ENCODE measurements at regions not wholly inside any gene's neighbourhood (a gene's known extent, or its start where the extent isn't known, plus 50 kb on each side); places are given as distances from the start of the nearest gene placed in this dataset.

DNA sequence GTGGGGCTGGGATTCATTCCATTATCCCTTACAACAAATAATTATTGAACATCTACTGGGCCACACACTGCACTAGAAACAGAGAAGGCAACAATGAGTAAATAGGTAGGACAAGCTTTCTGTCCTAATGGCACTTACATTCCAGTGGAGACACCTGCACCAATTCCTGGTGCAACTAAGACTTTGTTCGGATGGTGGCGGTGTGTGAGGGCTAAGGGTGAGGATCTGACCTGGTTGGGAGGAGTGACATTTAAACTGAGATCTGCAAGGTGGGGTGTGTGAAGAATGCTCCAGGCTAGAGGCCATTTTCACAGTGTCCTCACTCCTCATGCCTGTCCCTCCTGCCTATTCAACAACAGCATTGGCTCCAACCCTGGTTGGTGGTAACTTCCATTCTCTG lies 510.0 kb downstream of the XYLT1 start:
- no peak overlapping the region for H3K4me3 ChIP-seq
- no peak overlapping the region for H3K27ac ChIP-seq
- H3K4me1 ChIP-seq: no peaks in the 10 kb centered on the region
- no peaks in the 10 kb centered on the region for H3K27me3 ChIP-seq
- ATAC-seq (no peak), DNase-seq (no peak)
- no peaks in the 10 kb centered on the region for H3K36me3 ChIP-seq
- in situ Hi-C loops (cut with MboI; ENCODE audit: low sequenced_read_pairs in 4 of 4) (no loop called here), intact Hi-C loops (cut with DNase I; ENCODE audit: low total_unique reads) (no loop called here)
- no peaks in the 10 kb centered on the region for H3K9me3 ChIP-seq
- no peak for TF ChIP-seq POLR2A (IDR thresholded peaks at IDR 0.05)
- TF ChIP-seq, protein P1, sequence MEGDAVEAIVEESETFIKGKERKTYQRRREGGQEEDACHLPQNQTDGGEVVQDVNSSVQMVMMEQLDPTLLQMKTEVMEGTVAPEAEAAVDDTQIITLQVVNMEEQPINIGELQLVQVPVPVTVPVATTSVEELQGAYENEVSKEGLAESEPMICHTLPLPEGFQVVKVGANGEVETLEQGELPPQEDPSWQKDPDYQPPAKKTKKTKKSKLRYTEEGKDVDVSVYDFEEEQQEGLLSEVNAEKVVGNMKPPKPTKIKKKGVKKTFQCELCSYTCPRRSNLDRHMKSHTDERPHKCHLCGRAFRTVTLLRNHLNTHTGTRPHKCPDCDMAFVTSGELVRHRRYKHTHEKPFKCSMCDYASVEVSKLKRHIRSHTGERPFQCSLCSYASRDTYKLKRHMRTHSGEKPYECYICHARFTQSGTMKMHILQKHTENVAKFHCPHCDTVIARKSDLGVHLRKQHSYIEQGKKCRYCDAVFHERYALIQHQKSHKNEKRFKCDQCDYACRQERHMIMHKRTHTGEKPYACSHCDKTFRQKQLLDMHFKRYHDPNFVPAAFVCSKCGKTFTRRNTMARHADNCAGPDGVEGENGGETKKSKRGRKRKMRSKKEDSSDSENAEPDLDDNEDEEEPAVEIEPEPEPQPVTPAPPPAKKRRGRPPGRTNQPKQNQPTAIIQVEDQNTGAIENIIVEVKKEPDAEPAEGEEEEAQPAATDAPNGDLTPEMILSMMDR (IDR thresholded peaks at IDR 0.05 in 4 of 5, conservative IDR thresholded peaks at IDR 0.05 in 1 of 5): no peak

DNA sequence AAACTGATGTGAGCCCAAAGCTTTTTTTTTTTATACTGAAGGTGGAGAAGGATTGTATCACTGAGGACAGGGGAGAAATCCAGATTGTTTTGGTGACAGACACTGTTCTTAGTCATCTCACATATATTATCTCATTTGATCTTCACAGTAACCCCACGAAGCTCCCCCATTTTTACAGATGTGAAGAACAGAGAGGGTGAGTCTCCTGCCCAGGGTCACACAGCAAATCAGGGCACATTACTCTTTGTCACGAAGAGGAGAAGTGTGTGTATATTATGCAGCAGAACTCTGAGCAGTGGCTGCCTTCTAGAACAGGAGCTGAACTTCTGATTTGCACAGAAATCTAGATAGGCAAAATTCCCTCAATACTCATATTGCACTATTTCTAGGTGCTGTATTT lies 504.3 kb downstream of the XYLT1 start:
- no peaks in the 10 kb centered on the region for H3K9me3 ChIP-seq
- DNase-seq: no peak
- intact Hi-C loops (cut with DNase I; ENCODE audit: low total_unique reads) (no loop called here), in situ Hi-C loops (cut with MboI; ENCODE audit: low sequenced_read_pairs in 4 of 4) (no loop called here)
- no peak for ATAC-seq
- H3K4me1 ChIP-seq: no peaks in the 10 kb centered on the region
- H3K36me3 ChIP-seq: no peaks in the 10 kb centered on the region
- no peaks in the 10 kb centered on the region for H3K27me3 ChIP-seq
- no peak for TF ChIP-seq POLR2A (IDR thresholded peaks at IDR 0.05)
- TF ChIP-seq, protein P1 (IDR thresholded peaks at IDR 0.05 in 4 of 5, conservative IDR thresholded peaks at IDR 0.05 in 1 of 5): no peak
- H3K4me3 ChIP-seq: no peak overlapping the region
- H3K27ac ChIP-seq: no peak overlapping the region

- Histone ChIP-seq H3K27me3 (no peaks in the 10 kb centered on the region), H3K4me1 (no peaks in the 10 kb centered on the region), H3K9me3 (no peaks in the 10 kb centered on the region), H3K36me3 (no peaks in the 10 kb centered on the region), H3K4me3 (no peak overlapping the region), H3K27ac (no peak overlapping the region)
- DNase-seq: no peak
- no peak for ATAC-seq
- intact Hi-C loops (cut with DNase I; ENCODE audit: low total_unique reads): no loop called here
- TF ChIP-seq POLR2A (IDR thresholded peaks at IDR 0.05): no peak
- TF ChIP-seq, protein P1 (IDR thresholded peaks at IDR 0.05 in 4 of 5, conservative IDR thresholded peaks at IDR 0.05 in 1 of 5): no peak
- in situ Hi-C loops (cut with MboI; ENCODE audit: low sequenced_read_pairs in 4 of 4): no loop called here
Observed at GRCh38 chr16:16971042-16971441, 499.7 kb downstream of the XYLT1 start.

DNA sequence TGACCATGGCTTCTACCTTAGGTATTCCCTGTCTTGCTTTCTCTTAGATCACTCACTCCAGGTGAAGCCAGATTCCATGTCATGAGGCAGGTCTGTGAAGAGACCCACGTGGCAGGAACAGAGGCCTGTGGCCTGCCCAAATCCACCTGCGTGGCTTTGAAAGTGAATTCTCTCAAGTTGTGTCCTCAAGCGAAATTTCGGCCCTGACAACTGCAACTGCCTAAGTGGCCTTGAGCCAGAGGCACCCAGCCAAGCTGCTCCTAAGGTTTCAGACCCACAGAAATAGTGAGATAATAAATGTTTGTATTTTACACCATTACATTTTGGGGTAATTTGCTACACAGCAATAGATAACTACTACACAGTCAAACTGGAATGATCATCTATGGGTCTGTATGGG lies 497.9 kb downstream of the XYLT1 start:
- H3K9me3 ChIP-seq: no peaks in the 10 kb centered on the region
- no peak overlapping the region for H3K4me3 ChIP-seq
- no peak for TF ChIP-seq POLR2A (IDR thresholded peaks at IDR 0.05)
- TF ChIP-seq, protein P1 (IDR thresholded peaks at IDR 0.05 in 4 of 5, conservative IDR thresholded peaks at IDR 0.05 in 1 of 5): no peak
- no peaks in the 10 kb centered on the region for H3K4me1 ChIP-seq
- no peak for ATAC-seq
- no peaks in the 10 kb centered on the region for H3K36me3 ChIP-seq
- intact Hi-C loops (cut with DNase I; ENCODE audit: low total_unique reads): no loop called here
- DNase-seq: no peak
- H3K27me3 ChIP-seq: no peaks in the 10 kb centered on the region
- no peak overlapping the region for H3K27ac ChIP-seq
- in situ Hi-C loops (cut with MboI; ENCODE audit: low sequenced_read_pairs in 4 of 4): no loop called here

All from gastrocnemius medialis (tissue), 4 donors.